Ishikawa (cell line): ENCODE measurements at regions not wholly inside any gene's neighbourhood (a gene's known extent, or its start where the extent isn't known, plus 50 kb on each side); places are given as distances from the start of the nearest gene placed in this dataset.

Source experiments
- CEBPB ChIP-seq: IDR thresholded peaks from 2 replicates; pipeline ENCODE4 v1.6.1; 2012
- CREB1 ChIP-seq: IDR thresholded peaks from 2 replicates; pipeline ENCODE4 v1.6.1; 2012; ENCODE audit warnings: low read depth
- EGR1 ChIP-seq: IDR thresholded peaks from 2 replicates; pipeline ENCODE4 v1.6.1; 2012
- EP300 ChIP-seq: IDR thresholded peaks from 2 replicates; pipeline ENCODE4 v1.6.1; 2012; ENCODE audit warnings: borderline replicate concordance
- FOXM1 ChIP-seq: IDR thresholded peaks from 2 replicates; pipeline ENCODE4 v1.6.1; 2012; ENCODE audit warnings: low read depth, borderline replicate concordance
- MAX ChIP-seq: IDR thresholded peaks from 2 replicates; pipeline ENCODE4 v1.6.1; 2012
- NFIC ChIP-seq: IDR thresholded peaks from 2 replicates; pipeline ENCODE4 v1.6.1; 2012
- RAD21 ChIP-seq: IDR thresholded peaks from 2 replicates; pipeline ENCODE4 v1.6.1; 2012; ENCODE audit warnings: low read depth
- REST ChIP-seq: IDR thresholded peaks from 2 replicates; pipeline ENCODE4 v1.6.1; 2012; ENCODE audit warnings: low read depth, mild to moderate bottlenecking
- TAF1 ChIP-seq: IDR thresholded peaks from 2 replicates; pipeline ENCODE4 v1.6.1; 2012; ENCODE audit warnings: low read depth, mild to moderate bottlenecking
- TCF12 ChIP-seq: IDR thresholded peaks from 2 replicates; pipeline ENCODE4 v1.6.1; 2012; ENCODE audit warnings: low read depth
- TEAD4 ChIP-seq: IDR thresholded peaks from 2 replicates; pipeline ENCODE4 v1.6.1; 2012
- USF1 ChIP-seq: IDR thresholded peaks from 2 replicates; pipeline ENCODE4 v1.6.1; 2012
- YY1 ChIP-seq: IDR thresholded peaks from 2 replicates; pipeline ENCODE4 v1.6.1; 2012; ENCODE audit warnings: low read depth
- ZBTB7A ChIP-seq: IDR thresholded peaks from 2 replicates; pipeline ENCODE4 v1.6.1; 2012; ENCODE audit warnings: low read depth

GRCh38 chr2:88855620-88856408 lies 164.3 kb downstream of the RPIA start:
- TF ChIP-seq RAD21, result no peak
- no peak for TF ChIP-seq USF1
- TF ChIP-seq CEBPB, result no peak
- TF ChIP-seq MAX, result no peak
- no peak for TF ChIP-seq REST
- TF ChIP-seq FOXM1, result no peak
- no peak for TF ChIP-seq TAF1

GRCh38 chr2:88856409-88857135 lies 165.1 kb downstream of the RPIA start:
- TF ChIP-seq EP300 (no peak), MAX (no peak), ZBTB7A (no peak), USF1 (no peak), NFIC (no peak), TAF1 (no peak), YY1 (no peak), FOXM1 (no peak), RAD21 (no peak), REST (no peak), TCF12 (no peak), TEAD4 (no peak), CREB1 (no peak), EGR1 (no peak), CEBPB (no peak)

- TF ChIP-seq EGR1 (no peak), CREB1 (no peak), EP300 (no peak), RAD21 (no peak), TEAD4 (no peak), NFIC (no peak), MAX (no peak), REST (no peak), FOXM1 (no peak), YY1 (no peak), CEBPB (no peak), USF1 (no peak), ZBTB7A (no peak)
These were observed 165.8 kb downstream of the RPIA start for GRCh38 chr2:88857274-88857741.
